ENCODE measurements at regions not wholly inside any gene's neighbourhood (a gene's known extent, or its start where the extent isn't known, plus 50 kb on each side); places are given as distances from the start of the nearest gene placed in this dataset.
"Not testable (repeated sequence)": the region's sequence is repeated elsewhere in the genome, so short reads cannot be mapped to it uniquely, and the experiment has no call there.

GRCh38 chr6:75031102-75031501, 174.8 kb downstream of the COL12A1 start:
- not testable (repeated sequence) for FAIRE-seq

DNA sequence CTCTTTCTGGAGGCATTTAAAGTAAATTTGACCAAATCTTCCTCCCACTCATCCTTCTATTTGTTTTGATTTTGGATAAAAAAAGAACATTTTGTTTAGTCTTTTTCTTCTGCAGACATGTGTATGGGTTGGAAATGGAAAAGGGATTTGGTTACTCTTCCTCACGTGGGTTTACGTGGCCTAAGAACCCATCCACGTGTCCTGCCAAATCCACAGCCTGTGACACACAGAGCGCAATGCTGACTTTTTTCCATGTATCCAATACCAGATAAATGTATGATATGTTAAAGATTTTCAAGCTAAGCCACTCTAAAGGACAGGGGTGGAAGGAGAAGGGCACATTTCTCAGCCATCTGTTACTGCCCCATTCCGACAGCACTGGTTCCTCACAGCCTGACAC, 176.5 kb downstream of the COL12A1 start:
- FAIRE-seq: no peak

DNA sequence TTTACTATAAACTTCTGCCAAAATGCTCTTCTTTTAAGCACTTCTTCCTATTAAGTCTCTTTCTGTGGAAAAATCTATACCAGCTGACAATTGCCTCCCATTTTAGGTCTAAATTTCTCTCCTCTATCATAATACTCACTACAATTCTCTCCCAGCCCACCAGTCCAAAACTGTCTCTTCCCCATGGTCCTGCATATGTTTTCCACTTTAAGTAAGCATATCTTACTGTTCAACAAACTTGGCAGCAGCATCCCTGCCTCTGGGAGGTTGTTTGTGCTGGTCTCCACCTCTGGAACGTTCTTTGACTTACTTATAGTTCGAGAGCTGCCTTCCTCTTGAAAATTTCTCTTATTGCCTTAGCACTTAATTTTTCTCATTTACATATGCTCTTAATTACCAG, 180.5 kb downstream of the COL12A1 start:
- no peak for FAIRE-seq

- FAIRE-seq: no peak
These were observed 181.0 kb downstream of the COL12A1 start for GRCh38 chr6:75024828-75025227.

- FAIRE-seq: no peak
These were observed 182.2 kb downstream of the COL12A1 start for GRCh38 chr6:75023634-75024033.

DNA sequence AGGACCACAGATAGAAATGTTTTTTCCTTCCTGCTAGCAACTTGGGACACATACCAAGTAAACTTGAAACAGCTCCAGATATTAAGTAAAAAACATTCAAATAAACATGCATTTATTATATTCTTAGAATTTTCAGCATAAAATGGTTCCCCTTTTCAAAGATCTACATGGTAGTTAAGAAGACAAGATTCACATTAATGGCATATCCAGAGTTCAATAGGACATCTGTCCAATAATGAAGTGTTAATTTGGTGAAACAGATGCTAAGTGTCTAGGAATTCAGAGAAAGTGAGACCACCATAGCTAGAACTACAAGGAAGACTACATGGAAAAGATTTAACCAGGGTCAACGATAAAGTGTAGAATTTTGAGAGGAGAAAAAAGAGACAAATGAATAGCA, 184.9 kb downstream of the COL12A1 start:
- no peak for FAIRE-seq

DNA sequence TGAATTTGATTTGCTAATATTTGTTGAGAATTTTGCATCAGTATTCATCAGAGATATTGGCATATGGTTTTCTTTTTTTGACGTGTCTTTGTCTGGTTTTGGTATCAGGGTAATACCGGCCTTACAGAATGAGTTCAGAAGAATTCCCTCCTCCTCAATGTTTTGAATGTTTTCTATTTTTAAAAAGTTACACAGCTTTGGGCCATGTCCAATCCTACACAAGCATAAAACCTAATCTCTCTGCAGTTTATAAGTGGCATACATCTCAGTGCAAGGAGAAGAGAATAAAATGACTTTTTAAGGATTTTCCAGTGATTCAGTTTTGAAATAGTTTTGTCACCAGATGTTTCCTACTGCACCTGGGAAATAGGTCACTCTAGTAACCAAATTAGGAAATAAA, 185.5 kb downstream of the COL12A1 start:
- FAIRE-seq: no peak

DNA sequence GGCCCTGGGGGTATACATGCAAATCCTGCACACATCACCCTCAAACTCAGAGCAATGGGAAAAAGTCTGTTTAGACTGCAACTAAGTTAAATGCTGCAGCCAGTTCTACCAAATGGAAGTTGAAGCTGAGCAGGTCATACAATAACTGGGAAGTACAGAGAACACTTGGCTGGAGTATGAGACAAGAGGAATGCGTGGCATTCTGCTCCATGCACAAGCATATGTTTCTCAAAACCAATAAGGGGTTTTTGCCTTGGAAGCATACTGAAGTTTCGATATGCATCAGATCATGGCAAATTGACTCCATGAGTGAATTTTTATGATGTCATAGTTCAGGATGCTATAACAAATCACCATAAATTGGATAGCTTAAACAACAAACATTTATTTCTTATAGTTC, 193.8 kb downstream of the COL12A1 start:
- no peak for FAIRE-seq

DNA sequence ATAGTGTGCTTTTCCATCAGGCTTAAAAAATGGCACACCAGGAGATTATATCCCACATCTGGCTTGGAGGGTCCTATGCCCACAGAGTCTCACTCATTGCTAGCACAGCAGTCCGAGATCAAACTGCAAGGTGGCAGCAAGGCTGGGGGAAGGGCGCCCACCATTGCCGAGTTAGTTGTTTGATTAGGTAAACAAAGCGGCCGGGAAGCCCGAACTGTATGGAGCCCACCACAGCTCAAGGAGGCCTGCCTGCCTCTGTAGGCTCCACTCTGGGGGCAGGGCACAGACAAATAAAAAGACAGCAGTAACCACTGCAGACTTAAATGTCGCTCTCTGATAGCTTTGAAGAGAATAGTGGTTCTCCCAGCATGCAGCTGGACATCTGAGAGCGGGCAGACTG, 201.9 kb downstream of the COL12A1 start:
- FAIRE-seq: not testable (repeated sequence)

DNA sequence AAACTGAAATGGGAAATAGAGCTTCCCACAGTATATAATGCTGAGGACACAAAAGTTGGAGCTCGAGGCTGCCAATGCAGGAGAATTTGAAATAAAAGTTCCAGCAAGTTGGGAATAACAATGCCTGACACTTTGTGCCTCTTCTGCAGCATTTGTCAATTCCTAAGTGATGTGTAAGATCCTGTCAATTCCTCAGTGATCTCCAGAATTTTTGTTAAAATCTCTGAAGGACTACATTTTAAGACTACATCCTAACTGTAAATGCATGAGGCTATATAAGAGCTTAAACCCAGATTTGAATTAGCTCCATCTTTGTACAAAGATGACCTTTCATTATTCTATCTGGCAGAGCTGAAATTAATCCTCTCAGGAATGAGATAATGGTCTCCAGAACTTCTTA, 208.2 kb downstream of the COL12A1 start:
- FAIRE-seq: no peak

GRCh38 chr6:74993136-74993535, 212.7 kb downstream of the COL12A1 start:
- FAIRE-seq: no peak

GRCh38 chr6:74991573-74992332, 214.1 kb downstream of the COL12A1 start:
- FAIRE-seq: no peak

GRCh38 chr6:74979065-74979766, 226.6 kb downstream of the COL12A1 start:
- FAIRE-seq: no peak

DNA sequence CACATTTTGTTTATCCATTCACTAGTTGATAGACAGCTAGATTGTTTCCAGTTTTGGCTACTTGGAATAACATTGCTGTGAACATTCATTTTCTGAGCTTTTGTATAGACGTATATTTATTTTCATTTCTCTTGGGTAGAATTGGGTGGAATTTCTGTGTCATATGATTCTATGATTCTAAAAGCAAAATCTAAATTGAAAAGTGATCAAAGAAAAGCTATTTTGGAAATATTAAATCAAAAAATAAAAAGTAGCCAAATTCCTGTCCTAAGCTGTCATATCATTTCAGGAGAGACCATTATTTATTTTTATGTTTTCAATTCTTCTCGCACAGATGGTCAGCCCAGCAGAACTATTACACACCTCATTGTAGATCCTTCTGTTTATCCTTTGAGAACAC, 229.2 kb downstream of the COL12A1 start:
- no peak for FAIRE-seq

DNA sequence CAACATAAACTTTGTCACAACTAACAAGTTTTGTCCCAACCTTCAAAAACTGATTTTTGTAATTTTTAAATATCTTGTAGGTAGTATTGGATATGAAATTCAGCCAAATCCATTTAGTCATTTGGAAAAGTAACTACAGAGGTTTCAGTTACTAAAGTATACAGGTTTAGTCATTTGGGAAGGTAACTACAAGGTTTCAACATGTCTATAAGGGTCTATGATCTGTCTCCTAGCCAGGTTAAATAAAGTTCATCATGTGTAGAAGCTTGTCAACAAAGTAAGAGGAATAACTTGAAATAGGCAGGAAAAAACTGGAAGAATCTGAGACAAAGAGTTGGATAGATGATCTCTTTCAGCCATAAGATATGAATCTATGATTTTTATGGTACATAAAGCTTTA, 229.8 kb downstream of the COL12A1 start:
- FAIRE-seq: no peak

- no peak for FAIRE-seq
These were observed 232.3 kb downstream of the COL12A1 start for GRCh38 chr6:74973591-74973990.

DNA sequence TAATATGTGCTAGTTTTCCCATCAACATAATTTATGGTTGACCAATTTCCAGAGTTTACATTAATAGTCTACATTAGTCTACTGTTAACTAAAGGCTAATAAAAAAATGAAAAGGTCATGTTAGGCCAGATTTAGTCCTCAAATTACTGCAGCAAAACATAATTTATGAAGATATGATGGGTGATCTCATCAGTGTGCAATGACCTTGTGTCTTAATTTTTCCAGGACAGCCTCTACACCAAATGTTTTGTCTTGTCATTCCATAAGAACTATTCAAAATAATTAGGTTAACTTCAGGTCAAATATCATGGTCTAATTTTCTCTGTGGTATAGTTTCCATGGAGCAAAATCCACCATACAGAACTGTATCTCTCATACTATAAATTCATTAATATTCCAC, 234.2 kb downstream of the COL12A1 start:
- no peak for FAIRE-seq

DNA sequence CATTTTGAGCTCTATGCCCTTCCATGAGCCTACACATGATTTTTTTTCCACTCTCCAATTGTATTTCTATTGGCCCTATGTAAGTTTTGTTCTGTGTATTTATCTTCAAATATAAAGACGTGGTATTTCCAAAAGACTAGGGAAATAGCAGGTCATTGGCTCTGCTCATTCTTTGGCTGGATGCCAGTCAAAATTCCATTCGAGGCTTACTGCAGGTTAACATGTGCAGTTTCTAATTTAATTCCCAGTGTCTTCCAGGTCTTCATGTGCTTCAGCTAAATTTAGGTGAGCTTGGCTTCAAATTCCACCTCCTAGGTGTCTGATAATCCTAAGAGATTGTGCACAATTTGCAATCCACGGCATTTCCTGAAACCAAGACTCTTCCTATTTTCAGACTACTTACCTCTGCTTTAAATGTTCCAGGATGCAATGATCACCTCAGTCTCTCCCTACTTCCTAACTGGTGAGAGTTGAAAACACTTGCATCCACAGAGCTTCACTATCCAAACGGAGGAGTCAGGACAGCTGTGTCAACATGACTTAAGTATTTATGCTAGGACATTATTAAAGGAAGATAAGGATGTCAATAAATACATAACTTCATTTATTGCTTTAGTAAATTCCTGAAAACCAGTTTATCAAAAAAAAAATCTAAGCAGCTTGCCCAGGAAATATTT, 236.1 kb downstream of the COL12A1 start:
- no peak for FAIRE-seq

GRCh38 chr6:74967821-74968220, 238.0 kb downstream of the COL12A1 start:
- FAIRE-seq: no peak

DNA sequence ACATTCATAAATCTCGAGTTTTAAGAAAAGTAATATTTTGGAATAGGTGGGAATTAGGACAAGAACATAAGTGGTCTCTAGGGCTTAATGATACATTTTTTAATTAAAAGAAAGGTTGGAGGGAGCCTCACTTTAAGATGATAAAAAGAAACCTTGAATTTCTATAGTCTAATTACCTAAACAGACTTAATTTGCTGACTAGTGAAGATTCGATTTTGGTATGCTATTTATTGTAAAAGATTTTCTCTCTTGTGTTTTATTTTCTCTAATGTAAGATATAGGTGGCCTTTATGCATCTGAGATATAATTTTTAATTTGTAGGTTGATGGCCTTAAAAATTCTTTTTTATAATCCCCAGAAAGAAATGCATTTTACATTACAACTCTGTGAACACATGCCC, 239.1 kb downstream of the COL12A1 start:
- no peak for FAIRE-seq

- FAIRE-seq: no peak
These were observed 240.9 kb downstream of the COL12A1 start for GRCh38 chr6:74964871-74965441.

- FAIRE-seq: no peak
These were observed 249.1 kb downstream of the COL12A1 start for GRCh38 chr6:74956559-74957428.

DNA sequence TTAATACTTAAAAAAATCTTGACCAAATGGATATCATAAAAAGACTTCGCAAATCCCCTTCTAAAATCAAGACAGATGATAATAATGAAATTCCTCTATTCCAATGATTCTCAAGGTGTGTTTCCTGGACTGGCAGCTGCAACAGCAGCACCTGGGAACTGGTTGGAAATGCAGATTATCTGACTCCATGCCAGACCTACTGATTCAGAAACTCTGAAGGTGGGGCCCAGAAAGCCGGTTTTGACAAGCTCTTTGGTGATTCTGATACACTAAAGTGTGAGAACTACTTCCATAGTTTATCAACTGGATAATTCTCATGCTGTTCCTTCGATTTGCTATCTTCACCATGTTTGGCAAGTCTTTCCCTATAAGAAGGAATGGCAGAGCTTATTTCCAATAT, 252.1 kb downstream of the COL12A1 start:
- FAIRE-seq: no peak
